ENCODE measurements at regions not wholly inside any gene's neighbourhood (a gene's known extent, or its start where the extent isn't known, plus 50 kb on each side); places are given as distances from the start of the nearest gene placed in this dataset.

DNA sequence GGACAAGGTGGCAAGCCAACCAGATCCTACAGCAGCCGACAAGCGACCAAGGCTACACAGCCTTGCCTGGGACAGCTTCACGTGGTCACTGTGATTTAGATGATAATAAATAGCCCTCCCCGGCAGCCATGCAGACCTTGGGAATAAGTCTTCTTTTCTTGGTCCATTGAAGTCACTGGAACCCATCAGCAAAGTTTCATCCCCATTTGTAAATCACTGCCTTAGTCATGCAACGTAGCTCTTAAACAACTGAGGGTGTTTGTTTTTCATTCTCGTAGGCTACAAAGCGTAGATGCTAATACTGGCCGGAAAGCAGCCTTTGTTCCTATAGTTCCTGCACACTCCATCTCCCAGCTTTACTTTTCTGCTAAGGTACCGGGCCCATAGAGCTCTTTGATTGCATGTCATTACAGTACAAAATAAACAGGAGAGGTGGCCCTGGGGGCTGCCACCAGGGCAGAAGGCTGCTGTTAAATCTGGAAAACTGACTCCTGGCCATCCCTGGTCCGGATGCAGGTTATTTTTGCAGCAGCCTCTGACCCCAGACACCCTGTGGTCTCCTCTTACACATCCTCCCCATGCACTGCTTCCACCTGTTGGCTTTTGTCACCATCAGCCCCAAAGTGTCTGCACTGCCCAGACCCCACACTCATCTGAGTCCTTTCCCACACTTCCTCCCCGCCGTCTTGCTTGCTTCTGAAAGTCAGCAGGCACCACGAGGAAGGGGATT lies 105.5 kb downstream of the TOMM20 start:
- Histone ChIP-seq H3K36me3 (replicated peaks in 1 of 2; ENCODE audit: control insufficient read depth in 1 of 2, insufficient read depth in 2 of 2, low read length in 2 of 2) (no peaks in the 10 kb centered on the region), H3K79me2 (ENCODE audit: insufficient read depth, low read length) (no peaks in the 10 kb centered on the region), H3K4me2 (ENCODE audit: low read depth, low read length) (peak overlapping the region; percentile 16; the same call in 1 of the 2 replicates), H2AFZ (ENCODE audit: low read length) (no peak overlapping the region), H3K4me3 (replicated peaks in 1 of 3; ENCODE audit: insufficient read depth in 1 of 3, low read depth in 2 of 3, low read length in 3 of 3) (no peak overlapping the region), H3K9ac (ENCODE audit: insufficient read depth, low read depth, low read length) (no peak overlapping the region), H3K27ac (ENCODE audit: extremely low read length, insufficient read depth, low read length) (no peak overlapping the region), H3K27me3 (ENCODE audit: control insufficient read depth in 1 of 2, insufficient read depth in 2 of 2, low read length in 2 of 2) (no peaks in the 10 kb centered on the region; a peak in 1 of 5 replicates), H4K20me1 (ENCODE audit: insufficient read depth, low read length) (no peaks in the 10 kb centered on the region), H3K9me3 (ENCODE audit: low read length) (no peaks in the 10 kb centered on the region), H3K4me1 (ENCODE audit: insufficient read depth, low read length) (peaks cover 82% of the 10 kb centered on the region)
- 66% methylated on average over 11 of the region's 13 CpGs for WGBS (ENCODE audit: low lambda C conversion rate)
- POLR2A ChIA-PET = interaction anchor here (0.6 to 2.2 kb wide), 10 partner anchors 35 to 307 kb away, joined by 3 to 10 read pairs (median 4); no protein-coding TSS in a partner anchor
- TF ChIP-seq ZNF501 (CRISPR knock-in tag; IDR thresholded peaks at IDR 0.05) = 0 out of 2 replicates have a peak, but pooled peaks have one; percentile 14
- TF ChIP-seq CHCHD3 (CRISPR knock-in tag; IDR thresholded peaks at IDR 0.05) = no peak
- intact Hi-C loops (cut with micrococcal nuclease; ENCODE audit: unreplicated experiment) (no loop called here), in situ Hi-C loops (cut with HindIII; ENCODE audit: extremely low pct_ligation_motif_present, low pct_unique_long_range_greater_than_20kb) (no loop called here)
- CTCF ChIA-PET (ENCODE audit: low intra/inter-chr PET ratio, low total read pairs) = no interaction called here
- no peak; the same call in 2 of the 3 replicates for ATAC-seq
- BruUV-seq (replicated peaks) = no TSS peak
- no peak for DNase-seq (ENCODE audit: low spot score)
- no peak for FAIRE-seq

GRCh38 chr1:235022341-235022980 lies 106.2 kb downstream of the TOMM20 start:
- Histone ChIP-seq H2AFZ (ENCODE audit: low read length) (peak overlapping the region; percentile 63), H3K27me3 (ENCODE audit: control insufficient read depth in 1 of 2, insufficient read depth in 2 of 2, low read length in 2 of 2) (no peaks in the 10 kb centered on the region; a peak in 1 of 5 replicates), H3K4me3 (replicated peaks in 1 of 3; ENCODE audit: insufficient read depth in 1 of 3, low read depth in 2 of 3, low read length in 3 of 3) (no peak overlapping the region), H4K20me1 (ENCODE audit: insufficient read depth, low read length) (no peaks in the 10 kb centered on the region), H3K36me3 (replicated peaks in 1 of 2; ENCODE audit: control insufficient read depth in 1 of 2, insufficient read depth in 2 of 2, low read length in 2 of 2) (no peaks in the 10 kb centered on the region), H3K4me1 (ENCODE audit: insufficient read depth, low read length) (peaks cover 86% of the 10 kb centered on the region), H3K79me2 (ENCODE audit: insufficient read depth, low read length) (no peaks in the 10 kb centered on the region), H3K27ac (ENCODE audit: extremely low read length, insufficient read depth, low read length) (no peak overlapping the region), H3K4me2 (ENCODE audit: low read depth, low read length) (peak overlapping the region; percentile 20; the same call in 1 of the 2 replicates), H3K9me3 (ENCODE audit: low read length) (no peaks in the 10 kb centered on the region), H3K9ac (ENCODE audit: insufficient read depth, low read depth, low read length) (no peak overlapping the region)
- FAIRE-seq (no peak), ATAC-seq (no peak), DNase-seq (ENCODE audit: low spot score) (no peak)
- no TSS peak for BruUV-seq (replicated peaks)
- ChIA-PET CTCF (ENCODE audit: low intra/inter-chr PET ratio, low total read pairs) (no interaction called here), POLR2A (interaction anchor here (1.0 to 1.6 kb wide), 6 partner anchors 35 to 307 kb away, joined by 3 to 7 read pairs (median 4); no protein-coding TSS in a partner anchor)
- in situ Hi-C loops (cut with HindIII; ENCODE audit: extremely low pct_ligation_motif_present, low pct_unique_long_range_greater_than_20kb) (no loop called here), intact Hi-C loops (cut with micrococcal nuclease; ENCODE audit: unreplicated experiment) (no loop called here)
- 69% methylated on average over 12 of the region's 12 CpGs for WGBS (ENCODE audit: low lambda C conversion rate)
- TF ChIP-seq ATM (IDR thresholded peaks at IDR 0.05; ENCODE audit: borderline replicate concordance) (no peak), CHD4 (IDR thresholded peaks at IDR 0.05; ENCODE audit: borderline replicate concordance, low read length) (no peak), ZNF251 (CRISPR knock-in tag; IDR thresholded peaks at IDR 0.05) (no peak), ZBTB39 (CRISPR knock-in tag; IDR thresholded peaks at IDR 0.05) (no peak), ZNF557 (CRISPR knock-in tag; IDR thresholded peaks at IDR 0.05) (no peak), ZNF136 (CRISPR knock-in tag; IDR thresholded peaks at IDR 0.05; ENCODE audit: low read depth) (no peak)
- TF ChIP-seq, protein P1, sequence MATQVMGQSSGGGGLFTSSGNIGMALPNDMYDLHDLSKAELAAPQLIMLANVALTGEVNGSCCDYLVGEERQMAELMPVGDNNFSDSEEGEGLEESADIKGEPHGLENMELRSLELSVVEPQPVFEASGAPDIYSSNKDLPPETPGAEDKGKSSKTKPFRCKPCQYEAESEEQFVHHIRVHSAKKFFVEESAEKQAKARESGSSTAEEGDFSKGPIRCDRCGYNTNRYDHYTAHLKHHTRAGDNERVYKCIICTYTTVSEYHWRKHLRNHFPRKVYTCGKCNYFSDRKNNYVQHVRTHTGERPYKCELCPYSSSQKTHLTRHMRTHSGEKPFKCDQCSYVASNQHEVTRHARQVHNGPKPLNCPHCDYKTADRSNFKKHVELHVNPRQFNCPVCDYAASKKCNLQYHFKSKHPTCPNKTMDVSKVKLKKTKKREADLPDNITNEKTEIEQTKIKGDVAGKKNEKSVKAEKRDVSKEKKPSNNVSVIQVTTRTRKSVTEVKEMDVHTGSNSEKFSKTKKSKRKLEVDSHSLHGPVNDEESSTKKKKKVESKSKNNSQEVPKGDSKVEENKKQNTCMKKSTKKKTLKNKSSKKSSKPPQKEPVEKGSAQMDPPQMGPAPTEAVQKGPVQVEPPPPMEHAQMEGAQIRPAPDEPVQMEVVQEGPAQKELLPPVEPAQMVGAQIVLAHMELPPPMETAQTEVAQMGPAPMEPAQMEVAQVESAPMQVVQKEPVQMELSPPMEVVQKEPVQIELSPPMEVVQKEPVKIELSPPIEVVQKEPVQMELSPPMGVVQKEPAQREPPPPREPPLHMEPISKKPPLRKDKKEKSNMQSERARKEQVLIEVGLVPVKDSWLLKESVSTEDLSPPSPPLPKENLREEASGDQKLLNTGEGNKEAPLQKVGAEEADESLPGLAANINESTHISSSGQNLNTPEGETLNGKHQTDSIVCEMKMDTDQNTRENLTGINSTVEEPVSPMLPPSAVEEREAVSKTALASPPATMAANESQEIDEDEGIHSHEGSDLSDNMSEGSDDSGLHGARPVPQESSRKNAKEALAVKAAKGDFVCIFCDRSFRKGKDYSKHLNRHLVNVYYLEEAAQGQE (IDR thresholded peaks at IDR 0.05; ENCODE audit: borderline replicate concordance in 1 of 2, low read depth in 1 of 2, low read length in 2 of 2) = no peak
